ENCODE measurements at regions not wholly inside any gene's neighbourhood (a gene's known extent, or its start where the extent isn't known, plus 50 kb on each side); places are given as distances from the start of the nearest gene placed in this dataset.

DNA sequence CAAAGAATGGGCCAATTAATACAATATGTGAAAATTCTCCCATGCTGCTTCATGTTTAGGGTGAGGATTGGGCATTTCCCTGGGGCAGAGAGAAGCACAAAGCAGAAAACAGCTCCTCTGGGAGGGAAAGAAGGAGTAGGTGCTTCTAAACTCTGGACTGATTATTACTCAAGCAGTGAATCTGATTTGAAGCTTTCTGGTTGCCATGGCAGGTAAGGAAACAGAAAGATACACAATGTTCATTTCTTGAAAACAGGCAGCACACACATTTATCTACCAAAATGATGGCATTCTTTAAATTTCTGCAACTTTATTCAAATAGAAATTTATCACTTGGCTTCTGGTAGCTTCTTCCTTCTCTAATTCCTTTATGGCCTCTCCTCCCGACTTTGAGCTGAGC is 305.4 kb upstream of the CHD6 start:
- TF ChIP-seq POLR2A (IDR thresholded peaks at IDR 0.05) (no peak), CTCF (IDR thresholded peaks at IDR 0.05) (no peak), EP300 (IDR thresholded peaks at IDR 0.05) (no peak), POLR2AphosphoS5 (IDR thresholded peaks at IDR 0.05) (no peak)
